GM08714 (cell line): ENCODE measurements at regions not wholly inside any gene's neighbourhood (a gene's known extent, or its start where the extent isn't known, plus 50 kb on each side); places are given as distances from the start of the nearest gene placed in this dataset.

Experiments
- H3K4me3 ChIP-seq: fragments of 200-500 bp; sonication (Bioruptor generic); 2 replicates; pipeline ENCODE4 v1.5.1; 2014; ENCODE audit warnings: mild to moderate bottlenecking, low read length, inconsistent platforms
- ZNF274 ChIP-seq: IDR thresholded peaks from 2 replicates; pipeline ENCODE4 v1.6.1; 2012; ENCODE audit warnings: mild to moderate bottlenecking, low read depth, low read length

DNA sequence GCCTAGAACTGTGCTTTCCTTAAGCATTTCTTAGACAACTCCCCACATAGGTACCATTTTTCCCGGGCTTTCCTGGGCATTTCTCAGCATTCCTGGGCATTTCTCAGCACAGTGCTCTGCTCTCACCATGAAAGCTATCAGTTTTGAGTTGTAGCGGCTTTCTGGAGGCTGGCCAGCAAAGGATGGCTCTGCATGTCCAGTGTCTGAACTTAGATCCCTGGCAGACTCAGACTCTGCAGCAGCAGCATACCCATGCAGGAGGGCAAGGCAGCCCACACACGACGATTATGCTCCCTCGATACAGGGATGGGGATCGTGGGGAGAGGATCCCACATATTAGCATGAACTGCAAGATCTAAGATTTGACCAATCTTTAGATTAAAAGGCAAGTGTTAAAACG is 248.9 kb upstream of the MKI67 start:
- H3K4me3 ChIP-seq = no peak overlapping the region

GRCh38 chr10:128377364-128377987 is 251.3 kb upstream of the MKI67 start:
- TF ChIP-seq ZNF274 = no peak
- no peak overlapping the region for H3K4me3 ChIP-seq

More for the DNA sequence above, 248.9 kb upstream of the MKI67 start:
- no peak for TF ChIP-seq ZNF274

GRCh38 chr10:128377988-128378387 is 251.8 kb upstream of the MKI67 start:
- no peak for TF ChIP-seq ZNF274
- no peak overlapping the region for H3K4me3 ChIP-seq

DNA sequence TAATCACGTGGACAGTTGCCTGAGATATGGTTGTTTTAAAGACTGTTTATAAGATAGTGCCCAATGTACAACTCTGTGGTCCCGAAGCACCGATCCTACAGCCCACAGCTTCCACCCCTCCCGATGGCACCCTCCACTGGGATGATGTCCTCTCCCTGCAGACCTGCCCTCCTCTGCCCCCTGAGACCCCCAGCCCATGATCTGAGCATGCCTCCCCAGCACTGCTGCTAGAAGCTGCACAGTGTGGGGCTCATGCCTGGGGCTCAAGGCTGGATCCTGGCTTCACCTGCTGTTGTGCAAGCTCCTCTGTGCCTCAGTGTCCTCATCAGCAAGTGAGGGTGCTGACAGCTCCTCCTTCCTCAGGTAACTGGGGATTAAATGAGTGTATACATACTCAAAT is 254.7 kb upstream of the MKI67 start:
- H3K4me3 ChIP-seq = no peak overlapping the region
- no peak for TF ChIP-seq ZNF274

DNA sequence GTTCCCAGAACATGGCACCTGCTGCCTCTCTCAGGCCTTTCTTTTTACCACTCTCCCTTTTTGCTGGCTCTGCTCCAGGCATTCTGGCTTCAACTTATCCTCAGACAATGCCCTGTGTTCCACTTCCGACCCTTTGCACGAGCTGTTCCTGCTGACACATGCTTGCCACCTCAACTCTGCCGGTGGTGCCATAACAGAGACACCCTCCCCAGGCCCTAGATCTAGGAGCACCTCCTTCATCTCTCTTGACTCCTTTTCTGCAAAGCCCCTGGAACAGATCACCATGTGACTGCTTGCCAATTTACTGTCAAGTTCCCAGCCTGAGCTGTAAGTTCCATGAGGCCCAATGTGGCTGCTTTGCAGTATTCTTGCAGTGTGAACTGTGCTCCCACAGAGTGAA is 256.0 kb upstream of the MKI67 start:
- H3K4me3 ChIP-seq = no peak overlapping the region
- TF ChIP-seq ZNF274 = no peak

DNA sequence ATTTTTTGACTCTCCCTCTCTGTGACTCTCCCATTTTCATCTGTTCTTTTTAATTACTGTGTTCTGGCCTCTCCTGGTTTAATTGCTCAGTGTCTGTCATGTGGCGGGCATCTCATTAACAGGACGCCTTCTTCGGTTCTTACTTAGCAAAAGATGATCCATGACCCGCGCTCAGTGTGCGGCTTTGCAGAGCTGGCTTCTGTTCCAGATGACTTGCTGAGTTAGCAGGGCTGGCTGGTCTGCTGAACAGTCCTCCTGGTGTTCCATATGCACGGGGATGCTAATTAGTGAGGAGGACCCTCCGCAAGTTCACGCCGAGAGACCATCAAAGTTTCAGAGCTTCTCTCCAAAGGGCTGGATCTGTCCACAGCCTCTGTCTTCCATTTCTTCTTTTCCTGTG is 258.6 kb upstream of the MKI67 start:
- no peak overlapping the region for H3K4me3 ChIP-seq
- no peak for TF ChIP-seq ZNF274

- TF ChIP-seq ZNF274 = no peak
- H3K4me3 ChIP-seq = no peak overlapping the region
These were observed 260.0 kb upstream of the MKI67 start for GRCh38 chr10:128386231-128386630.

- no peak overlapping the region for H3K4me3 ChIP-seq
- TF ChIP-seq ZNF274 = no peak
These were observed 260.8 kb upstream of the MKI67 start for GRCh38 chr10:128386816-128387604.

GRCh38 chr10:128390596-128390995 is 264.4 kb upstream of the MKI67 start:
- TF ChIP-seq ZNF274 = no peak
- no peak overlapping the region for H3K4me3 ChIP-seq

- no peak for TF ChIP-seq ZNF274
- H3K4me3 ChIP-seq = no peak overlapping the region
These were observed 267.3 kb upstream of the MKI67 start for GRCh38 chr10:128393546-128393945.

- no peak for TF ChIP-seq ZNF274
- H3K4me3 ChIP-seq = no peak overlapping the region
These were observed 271.9 kb upstream of the MKI67 start for GRCh38 chr10:128398118-128398517.

GRCh38 chr10:128398999-128399398 is 272.8 kb upstream of the MKI67 start:
- TF ChIP-seq ZNF274 = no peak
- no peak overlapping the region for H3K4me3 ChIP-seq

GRCh38 chr10:128400564-128400963 is 274.3 kb upstream of the MKI67 start:
- H3K4me3 ChIP-seq = no peak overlapping the region
- no peak for TF ChIP-seq ZNF274

GRCh38 chr10:128405450-128405849 is 279.2 kb upstream of the MKI67 start:
- TF ChIP-seq ZNF274 = no peak
- no peak overlapping the region for H3K4me3 ChIP-seq

DNA sequence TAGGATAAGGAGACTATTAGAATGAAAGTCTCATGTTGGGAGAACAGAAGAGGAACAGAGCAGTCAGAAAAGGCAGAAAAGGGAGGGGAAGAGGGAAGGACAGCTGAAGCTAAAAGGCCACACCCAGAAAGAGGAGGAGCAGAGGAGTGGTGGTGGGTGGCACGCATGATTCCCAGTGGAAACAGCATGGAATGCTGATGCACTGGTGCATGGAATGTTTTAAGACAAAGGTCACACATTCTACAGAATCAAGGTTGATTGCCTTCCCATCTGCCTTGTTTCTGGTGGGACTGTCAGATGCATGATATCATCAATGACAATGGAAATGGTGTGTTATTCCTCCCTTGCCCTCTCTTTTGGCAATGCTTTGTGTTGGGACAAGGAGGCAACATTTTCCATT is 285.4 kb upstream of the MKI67 start:
- no peak for TF ChIP-seq ZNF274
- no peak overlapping the region for H3K4me3 ChIP-seq

GRCh38 chr10:128414568-128414967 is 288.3 kb upstream of the MKI67 start:
- no peak for TF ChIP-seq ZNF274

DNA sequence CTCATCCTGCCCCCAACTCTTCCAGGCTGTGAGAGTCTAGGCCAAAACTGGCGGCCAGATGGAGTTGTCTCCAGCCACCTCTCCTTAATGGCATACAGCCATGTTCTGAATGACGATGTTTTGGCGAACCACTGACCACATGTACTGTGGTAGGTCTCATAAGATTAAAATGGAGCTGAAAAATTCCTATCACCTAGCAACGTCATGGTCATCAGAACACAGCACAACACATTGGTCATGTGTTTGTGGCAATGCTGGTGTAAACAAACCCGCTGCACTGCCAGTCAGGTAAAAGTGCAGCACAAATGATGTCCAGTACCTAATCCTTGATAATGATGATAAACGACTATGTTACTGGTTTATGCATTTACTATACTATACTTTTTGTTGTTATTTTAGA is 290.0 kb upstream of the MKI67 start:
- H3K4me3 ChIP-seq = no peak overlapping the region
- no peak for TF ChIP-seq ZNF274

More at GRCh38 chr10:128414568-128414967, 288.3 kb upstream of the MKI67 start:
- H3K4me3 ChIP-seq = no peak overlapping the region
